Vagina (tissue), 2 donors: ENCODE measurements at regions not wholly inside any gene's neighbourhood (a gene's known extent, or its start where the extent isn't known, plus 50 kb on each side); places are given as distances from the start of the nearest gene placed in this dataset.
"Not testable (repeated sequence)": the region's sequence is repeated elsewhere in the genome, so short reads cannot be mapped to it uniquely, and the experiment has no call there.

ENCODE experiments used
- DNase-seq, 2 donors: peaks; one replicate each; pipeline ENCODE4 v3.0.0-alpha.2; 2017; ENCODE audit errors: extremely low spot score in 2 of 2
- H3K27ac ChIP-seq: fragments of 200-600 bp; sonication (generic); one replicate; pipeline ENCODE4 v1.5.1; 2019
- H3K27me3 ChIP-seq: fragments of 200-600 bp; sonication (generic); one replicate; pipeline ENCODE4 v1.5.1; 2019
- H3K36me3 ChIP-seq, 2 donors: fragments of 200-600 bp; sonication (generic); one replicate each; pipeline ENCODE4 v1.5.1; 2017 to 2019
- H3K4me1 ChIP-seq: fragments of 200-600 bp; sonication (generic); one replicate; pipeline ENCODE4 v1.5.1; 2019
- H3K4me3 ChIP-seq, 2 donors: fragments of 200-600 bp; sonication (generic); 1 replicate in 1 of 2; 2 replicates in 1 of 2; pipeline ENCODE4 v1.5.1; 2016 to 2019
- H3K9me3 ChIP-seq: fragments of 200-600 bp; sonication (generic); one replicate; pipeline ENCODE4 v1.5.1; 2019
- CTCF ChIP-seq, 3 experiments: fragments of 450-650 bp in 2 of 3; fragments of 200-600 bp in 1 of 3; sonication (generic) in 1 of 3; IDR thresholded peaks; one replicate each; pipeline ENCODE4 v1.5.1; 2017 to 2019; ENCODE audit warnings: antibody characterized with exemption in 3 of 3, mild to moderate bottlenecking in 2 of 3, moderate library complexity in 2 of 3
- POLR2A ChIP-seq, 2 donors: fragments of 450-650 bp; IDR thresholded peaks; one replicate each; pipeline ENCODE4 v1.6.1; 2017; ENCODE audit warnings: antibody characterized with exemption in 2 of 2, mild to moderate bottlenecking in 2 of 2, moderate library complexity in 2 of 2
- POLR2AphosphoS5 ChIP-seq, 2 donors: sonication (generic); formaldehyde crosslinking; IDR thresholded peaks; one replicate each; pipeline ENCODE4 v1.9.0; 2017; ENCODE audit warnings: antibody characterized with exemption in 2 of 2, mild to moderate bottlenecking in 2 of 2, low read depth in 1 of 2; ENCODE audit not compliant: insufficient read depth in 1 of 2
- intact Hi-C: fragments of 100-400 bp; cut with DNase I; formaldehyde crosslinking; loops from one replicate; pipeline ENCODE4 v1.15.1; 2023

GRCh38 chr6:159400826-159401225, 231.6 kb downstream of the FNDC1 start:
- H3K4me1 ChIP-seq, result no peaks in the 10 kb centered on the region
- no peaks in the 10 kb centered on the region for H3K9me3 ChIP-seq
- no peak overlapping the region for H3K27ac ChIP-seq
- H3K36me3 ChIP-seq, result no peaks in the 10 kb centered on the region
- no peaks in the 10 kb centered on the region for H3K27me3 ChIP-seq
- intact Hi-C loops, result no loop called here
- TF ChIP-seq POLR2A (IDR thresholded peaks at IDR 0.05) (no peak), CTCF (IDR thresholded peaks at IDR 0.05) (no peak), POLR2AphosphoS5 (IDR thresholded peaks at IDR 0.05; ENCODE audit: insufficient read depth in 1 of 2, low read depth in 1 of 2) (no peak)
- DNase-seq, result no peak
- H3K4me3 ChIP-seq, result no peak overlapping the region

- TF ChIP-seq POLR2A (IDR thresholded peaks at IDR 0.05) (no peak), CTCF (IDR thresholded peaks at IDR 0.05) (no peak), POLR2AphosphoS5 (IDR thresholded peaks at IDR 0.05; ENCODE audit: insufficient read depth in 1 of 2, low read depth in 1 of 2) (no peak)
- no peak overlapping the region for H3K27ac ChIP-seq
- H3K4me3 ChIP-seq, result no peak overlapping the region
- intact Hi-C loops, result no loop called here
- H3K36me3 ChIP-seq, result no peaks in the 10 kb centered on the region
- no peaks in the 10 kb centered on the region for H3K27me3 ChIP-seq
- H3K9me3 ChIP-seq, result no peaks in the 10 kb centered on the region
- no peak for DNase-seq
- no peaks in the 10 kb centered on the region for H3K4me1 ChIP-seq
Measured at GRCh38 chr6:159399751-159400221, 230.6 kb downstream of the FNDC1 start.

GRCh38 chr6:159398633-159399032, 229.4 kb downstream of the FNDC1 start:
- no peak for DNase-seq
- Histone ChIP-seq H3K4me3 (no peak overlapping the region), H3K9me3 (no peaks in the 10 kb centered on the region), H3K4me1 (no peaks in the 10 kb centered on the region), H3K27me3 (no peaks in the 10 kb centered on the region), H3K36me3 (no peaks in the 10 kb centered on the region), H3K27ac (no peak overlapping the region)
- intact Hi-C loops, result no loop called here
- TF ChIP-seq POLR2A (IDR thresholded peaks at IDR 0.05) (no peak), CTCF (IDR thresholded peaks at IDR 0.05) (no peak), POLR2AphosphoS5 (IDR thresholded peaks at IDR 0.05; ENCODE audit: insufficient read depth in 1 of 2, low read depth in 1 of 2) (no peak)

GRCh38 chr6:159397753-159398152, 228.6 kb downstream of the FNDC1 start:
- intact Hi-C loops, result no loop called here
- H3K27ac ChIP-seq, result no peak overlapping the region
- no peaks in the 10 kb centered on the region for H3K4me1 ChIP-seq
- H3K36me3 ChIP-seq, result no peaks in the 10 kb centered on the region
- DNase-seq, result no peak
- no peaks in the 10 kb centered on the region for H3K9me3 ChIP-seq
- no peak for TF ChIP-seq POLR2A (IDR thresholded peaks at IDR 0.05)
- no peak for TF ChIP-seq POLR2AphosphoS5 (IDR thresholded peaks at IDR 0.05; ENCODE audit: insufficient read depth in 1 of 2, low read depth in 1 of 2)
- no peak for TF ChIP-seq CTCF (IDR thresholded peaks at IDR 0.05)
- no peak overlapping the region for H3K4me3 ChIP-seq
- no peaks in the 10 kb centered on the region for H3K27me3 ChIP-seq

- Histone ChIP-seq H3K4me3 (no peak overlapping the region), H3K4me1 (peaks cover 4% of the 10 kb centered on the region), H3K27me3 (no peaks in the 10 kb centered on the region), H3K9me3 (no peaks in the 10 kb centered on the region), H3K36me3 (no peaks in the 10 kb centered on the region), H3K27ac (no peak overlapping the region)
- DNase-seq, result no peak
- intact Hi-C loops, result no loop called here
- no peak for TF ChIP-seq POLR2AphosphoS5 (IDR thresholded peaks at IDR 0.05; ENCODE audit: insufficient read depth in 1 of 2, low read depth in 1 of 2)
- no peak for TF ChIP-seq POLR2A (IDR thresholded peaks at IDR 0.05)
- TF ChIP-seq CTCF (IDR thresholded peaks at IDR 0.05), result no peak
Measured at GRCh38 chr6:159395609-159396008, 226.4 kb downstream of the FNDC1 start.

- H3K36me3 ChIP-seq, H3K27me3 ChIP-seq, H3K4me3 ChIP-seq, intact Hi-C loops, H3K27ac ChIP-seq, H3K9me3 ChIP-seq, DNase-seq: not testable (repeated sequence)
- H3K4me1 ChIP-seq, result peaks cover 11% of the 10 kb centered on the region
Measured at GRCh38 chr6:159392695-159393094, 223.5 kb downstream of the FNDC1 start.
